ENCODE measurements at regions not wholly inside any gene's neighbourhood (a gene's known extent, or its start where the extent isn't known, plus 50 kb on each side); places are given as distances from the start of the nearest gene placed in this dataset.

- no peak for TF ChIP-seq CTCF (IDR thresholded peaks at IDR 0.05)
- no peak for TF ChIP-seq POLR2A (IDR thresholded peaks at IDR 0.05)
These were observed 125.5 kb downstream of the GLI2 start for GRCh38 chr2:120861191-120861575.
